Ovary (tissue), 3 donors: ENCODE measurements at regions not wholly inside any gene's neighbourhood (a gene's known extent, or its start where the extent isn't known, plus 50 kb on each side); places are given as distances from the start of the nearest gene placed in this dataset.

Experiments
- CTCF ChIP-seq, 3 donors: fragments of 450-650 bp in 2 of 3; fragments of 200-600 bp in 1 of 3; IDR thresholded peaks; one replicate each; pipeline versions ENCODE4 v1.5.1 to v1.8.0; 2016 to 2022; ENCODE audit warnings: antibody characterized with exemption in 3 of 3, mild to moderate bottlenecking in 1 of 3
- EP300 ChIP-seq: sonication (generic); formaldehyde crosslinking; IDR thresholded peaks from one replicate; pipeline ENCODE4 v1.6.1; 2017; ENCODE audit warnings: antibody characterized with exemption
- POLR2A ChIP-seq: fragments of 450-650 bp; IDR thresholded peaks from one replicate; pipeline ENCODE4 v1.6.1; 2017; ENCODE audit warnings: antibody characterized with exemption, mild to moderate bottlenecking, moderate library complexity
- donor health status: DM: no; HTN: no; CAD: no.

GRCh38 chr4:175229154-175229553 is 311.0 kb downstream of the ADAM29 start:
- TF ChIP-seq POLR2A (no peak), CTCF (IDR thresholded peaks at IDR 0.05) (no peak), EP300 (no peak)
